ENCODE measurements at regions not wholly inside any gene's neighbourhood (a gene's known extent, or its start where the extent isn't known, plus 50 kb on each side); places are given as distances from the start of the nearest gene placed in this dataset.

GRCh38 chr16:31706318-31706717 is 167.3 kb upstream of the ZNF267 start:
- no peak for TF ChIP-seq CTCF (IDR thresholded peaks at IDR 0.05; ENCODE audit: insufficient read depth, low read length, poor library complexity, severe bottlenecking)
- no peak for TF ChIP-seq EZH2phosphoT487 (conservative IDR thresholded peaks at IDR 0.05; ENCODE audit: low read length)

Data from SU-DHL-6 (cell line).